K562 (cell line): ENCODE measurements at regions not wholly inside any gene's neighbourhood (a gene's known extent, or its start where the extent isn't known, plus 50 kb on each side); places are given as distances from the start of the nearest gene placed in this dataset.

Experiments used
- MCM3 ChIP-seq: fragments of 450-650 bp; IDR thresholded peaks from 2 replicates; pipeline ENCODE4 v1.6.1; 2016
- REST ChIP-seq, 2 experiments: fragments of 450-650 bp; formaldehyde crosslinking in 1 of 2; IDR thresholded peaks; 2 replicates each; pipeline versions ENCODE4 v1.4.0 to v1.6.1; 2014 to 2020; ENCODE audit warnings: mild to moderate bottlenecking in 2 of 2, borderline replicate concordance in 1 of 2, low read depth in 1 of 2

GRCh38 chr20:5448449-5449118 is 131.8 kb upstream of the PROKR2 start (continued):
- TF ChIP-seq REST (IDR thresholded peaks at IDR 0.05; ENCODE audit: borderline replicate concordance) = peak; percentile 30; the same call in 1 of the 2 replicates
- no peak for TF ChIP-seq REST (CRISPR knock-in tag; IDR thresholded peaks at IDR 0.05; ENCODE audit: low read depth)
- no peak for TF ChIP-seq MCM3
